LNCAP (cell line): ENCODE measurements at regions not wholly inside any gene's neighbourhood (a gene's known extent, or its start where the extent isn't known, plus 50 kb on each side); places are given as distances from the start of the nearest gene placed in this dataset.

Experiments used
- TF ChIP-seq, protein P1 (sequence below): fragments of 450-650 bp; IDR thresholded peaks from 2 replicates; pipeline ENCODE4 v1.5.1; 2017; ENCODE audit warnings: mild to moderate bottlenecking

- TF ChIP-seq, protein P1, sequence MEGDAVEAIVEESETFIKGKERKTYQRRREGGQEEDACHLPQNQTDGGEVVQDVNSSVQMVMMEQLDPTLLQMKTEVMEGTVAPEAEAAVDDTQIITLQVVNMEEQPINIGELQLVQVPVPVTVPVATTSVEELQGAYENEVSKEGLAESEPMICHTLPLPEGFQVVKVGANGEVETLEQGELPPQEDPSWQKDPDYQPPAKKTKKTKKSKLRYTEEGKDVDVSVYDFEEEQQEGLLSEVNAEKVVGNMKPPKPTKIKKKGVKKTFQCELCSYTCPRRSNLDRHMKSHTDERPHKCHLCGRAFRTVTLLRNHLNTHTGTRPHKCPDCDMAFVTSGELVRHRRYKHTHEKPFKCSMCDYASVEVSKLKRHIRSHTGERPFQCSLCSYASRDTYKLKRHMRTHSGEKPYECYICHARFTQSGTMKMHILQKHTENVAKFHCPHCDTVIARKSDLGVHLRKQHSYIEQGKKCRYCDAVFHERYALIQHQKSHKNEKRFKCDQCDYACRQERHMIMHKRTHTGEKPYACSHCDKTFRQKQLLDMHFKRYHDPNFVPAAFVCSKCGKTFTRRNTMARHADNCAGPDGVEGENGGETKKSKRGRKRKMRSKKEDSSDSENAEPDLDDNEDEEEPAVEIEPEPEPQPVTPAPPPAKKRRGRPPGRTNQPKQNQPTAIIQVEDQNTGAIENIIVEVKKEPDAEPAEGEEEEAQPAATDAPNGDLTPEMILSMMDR: no peak
Observed at GRCh38 chrX:122626871-122627270, 557.2 kb upstream of the GRIA3 start.

DNA sequence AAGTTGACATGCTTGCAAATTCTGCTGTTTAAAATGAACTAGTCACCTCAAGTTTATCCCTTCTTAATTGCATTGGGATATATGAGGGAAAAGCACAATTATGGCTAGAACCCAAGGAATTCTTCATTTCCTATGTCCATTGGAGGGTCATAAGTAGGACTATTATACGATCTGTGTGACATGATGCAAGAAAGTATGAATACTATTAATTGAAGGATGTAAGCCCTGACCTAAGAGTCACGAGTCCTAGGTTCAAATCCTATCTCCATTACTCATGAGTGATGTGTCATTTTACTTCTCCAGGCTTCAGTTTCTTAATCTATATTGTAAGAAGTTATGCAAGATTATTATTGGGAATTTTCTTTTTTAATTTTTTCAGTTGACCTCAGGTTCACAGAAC lies 542.9 kb upstream of the GRIA3 start:
- TF ChIP-seq, protein P1: no peak

DNA sequence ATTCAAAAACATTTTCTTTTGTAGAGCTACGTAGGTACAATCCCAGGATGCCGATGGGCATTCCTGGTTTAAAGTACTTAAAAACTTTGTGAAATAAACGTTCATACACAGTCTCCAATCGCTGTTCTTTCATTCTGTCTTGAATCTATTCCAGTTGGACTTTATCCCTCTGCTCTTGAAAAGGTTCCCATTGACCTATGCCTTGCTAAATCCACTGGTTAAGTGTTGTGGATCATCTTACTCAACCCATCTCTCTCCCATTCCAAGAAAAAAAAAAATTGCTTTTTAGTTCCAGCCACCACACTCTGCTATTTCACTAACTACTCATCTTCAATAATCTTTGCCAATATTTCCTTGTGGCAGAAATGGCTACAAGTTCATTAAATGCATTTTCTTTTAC lies 542.3 kb upstream of the GRIA3 start:
- TF ChIP-seq, protein P1: no peak

DNA sequence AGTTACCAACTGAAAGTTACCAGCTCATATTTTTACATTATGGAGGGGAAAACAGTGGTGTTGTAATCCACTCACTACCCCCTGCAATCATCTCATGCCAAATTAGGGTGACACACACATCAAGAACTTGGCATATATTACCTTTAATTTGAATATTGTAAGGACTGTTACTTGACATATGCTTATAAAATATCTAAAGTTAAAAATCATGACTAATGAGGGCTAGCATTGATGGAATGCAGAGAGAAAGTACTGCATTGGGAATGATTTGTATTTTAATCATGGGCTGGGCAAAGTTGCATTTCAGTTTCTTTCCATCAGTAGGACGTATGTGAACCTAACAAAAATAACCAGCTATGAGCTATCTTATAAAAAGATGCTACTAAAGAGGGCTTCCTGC lies 517.5 kb upstream of the GRIA3 start:
- TF ChIP-seq, protein P1: no peak

DNA sequence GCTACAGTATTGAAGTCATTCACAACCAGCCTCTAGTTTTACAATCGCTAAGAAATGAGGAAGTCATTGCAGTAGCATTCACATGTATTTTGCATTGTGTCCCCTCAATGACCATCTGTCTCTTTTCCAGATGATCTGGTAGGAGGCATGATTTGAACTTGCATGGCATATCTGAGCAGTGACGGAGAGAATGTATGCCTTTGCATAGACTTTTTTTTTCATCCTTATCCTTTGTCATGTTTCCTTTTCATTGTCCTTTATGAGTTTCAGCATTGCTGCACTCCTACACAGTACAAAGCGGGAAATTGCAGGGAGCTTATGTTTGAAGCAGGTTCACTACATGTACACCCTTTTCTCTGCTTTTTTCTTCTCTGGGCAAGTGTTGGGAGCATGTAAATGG lies 516.4 kb upstream of the GRIA3 start:
- TF ChIP-seq, protein P1: no peak

GRCh38 chrX:122703762-122704161 lies 480.3 kb upstream of the GRIA3 start:
- TF ChIP-seq, protein P1: no peak

- TF ChIP-seq, protein P1: no peak
Observed at GRCh38 chrX:122739770-122740169, 444.3 kb upstream of the GRIA3 start.

DNA sequence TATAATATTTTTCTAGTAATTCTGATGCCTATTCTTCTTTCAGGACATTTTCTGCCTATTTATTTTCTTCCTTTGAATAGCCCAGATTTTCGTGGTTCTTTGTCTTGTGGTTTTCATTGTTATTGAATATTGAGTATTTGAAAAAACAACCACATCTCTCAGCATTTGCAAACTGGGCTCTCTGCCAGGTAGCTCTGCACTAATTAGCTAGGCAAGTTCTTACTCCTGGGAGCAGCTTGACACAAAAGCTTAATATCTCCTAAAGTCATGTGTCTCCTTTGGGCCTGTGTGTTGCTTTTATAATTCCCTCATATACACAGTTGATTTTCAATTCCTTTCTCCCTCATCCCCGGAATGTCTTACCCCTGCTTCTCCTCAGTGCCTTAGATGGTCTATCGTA lies 413.5 kb upstream of the GRIA3 start:
- TF ChIP-seq, protein P1: no peak
